B cell (primary cell): ENCODE measurements at regions not wholly inside any gene's neighbourhood (a gene's known extent, or its start where the extent isn't known, plus 50 kb on each side); places are given as distances from the start of the nearest gene placed in this dataset.

Experiments
- CTCF ChIP-seq: fragments of 200-600 bp; IDR thresholded peaks from one replicate; pipeline ENCODE4 v1.8.0; 2022; ENCODE audit warnings: antibody characterized with exemption, mild to moderate bottlenecking
- EZH2 ChIP-seq: IDR thresholded peaks from 2 replicates; pipeline ENCODE4 v1.6.1; 2012; ENCODE audit warnings: borderline replicate concordance, low read depth, mild to moderate bottlenecking, moderate library complexity, low read length; ENCODE audit not compliant: insufficient read depth, poor library complexity, severe bottlenecking

GRCh38 chr1:98256700-98257099 is 335.9 kb upstream of the DPYD start:
- TF ChIP-seq EZH2 (no peak), CTCF (no peak)
